OCI-LY3 (cell line): ENCODE measurements at regions not wholly inside any gene's neighbourhood (a gene's known extent, or its start where the extent isn't known, plus 50 kb on each side); places are given as distances from the start of the nearest gene placed in this dataset.

Experiments used
- EZH2phosphoT487 ChIP-seq: fragments of 200-600 bp; shearing (Covaris generic); IDR thresholded peaks from 2 replicates; pipeline ENCODE4 v1.6.1; 2018; ENCODE audit warnings: antibody characterized with exemption, mixed run types, low read depth
- TF ChIP-seq, protein P1 (sequence below): fragments of 200-600, 300-600 bp; sonication (generic); IDR thresholded peaks from 2 replicates; pipeline ENCODE4 v1.5.1; 2014; ENCODE audit warnings: antibody characterized with exemption, low read length, low read depth

GRCh38 chr10:125243532-125244253, 83.3 kb upstream of the CTBP2 start:
- TF ChIP-seq, protein P1, sequence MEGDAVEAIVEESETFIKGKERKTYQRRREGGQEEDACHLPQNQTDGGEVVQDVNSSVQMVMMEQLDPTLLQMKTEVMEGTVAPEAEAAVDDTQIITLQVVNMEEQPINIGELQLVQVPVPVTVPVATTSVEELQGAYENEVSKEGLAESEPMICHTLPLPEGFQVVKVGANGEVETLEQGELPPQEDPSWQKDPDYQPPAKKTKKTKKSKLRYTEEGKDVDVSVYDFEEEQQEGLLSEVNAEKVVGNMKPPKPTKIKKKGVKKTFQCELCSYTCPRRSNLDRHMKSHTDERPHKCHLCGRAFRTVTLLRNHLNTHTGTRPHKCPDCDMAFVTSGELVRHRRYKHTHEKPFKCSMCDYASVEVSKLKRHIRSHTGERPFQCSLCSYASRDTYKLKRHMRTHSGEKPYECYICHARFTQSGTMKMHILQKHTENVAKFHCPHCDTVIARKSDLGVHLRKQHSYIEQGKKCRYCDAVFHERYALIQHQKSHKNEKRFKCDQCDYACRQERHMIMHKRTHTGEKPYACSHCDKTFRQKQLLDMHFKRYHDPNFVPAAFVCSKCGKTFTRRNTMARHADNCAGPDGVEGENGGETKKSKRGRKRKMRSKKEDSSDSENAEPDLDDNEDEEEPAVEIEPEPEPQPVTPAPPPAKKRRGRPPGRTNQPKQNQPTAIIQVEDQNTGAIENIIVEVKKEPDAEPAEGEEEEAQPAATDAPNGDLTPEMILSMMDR = no peak
- no peak for TF ChIP-seq EZH2phosphoT487
